HG03108 (cell line): ENCODE measurements at regions not wholly inside any gene's neighbourhood (a gene's known extent, or its start where the extent isn't known, plus 50 kb on each side); places are given as distances from the start of the nearest gene placed in this dataset.
"Not testable (repeated sequence)": the region's sequence is repeated elsewhere in the genome, so short reads cannot be mapped to it uniquely, and the experiment has no call there.

Source experiments
- ATAC-seq: cut with Tn5 transposase; IDR thresholded peaks from one replicate; pipeline ENCODE4 v1.9.1; 2021; ENCODE audit warnings: moderate library complexity; ENCODE audit not compliant: unreplicated experiment

DNA sequence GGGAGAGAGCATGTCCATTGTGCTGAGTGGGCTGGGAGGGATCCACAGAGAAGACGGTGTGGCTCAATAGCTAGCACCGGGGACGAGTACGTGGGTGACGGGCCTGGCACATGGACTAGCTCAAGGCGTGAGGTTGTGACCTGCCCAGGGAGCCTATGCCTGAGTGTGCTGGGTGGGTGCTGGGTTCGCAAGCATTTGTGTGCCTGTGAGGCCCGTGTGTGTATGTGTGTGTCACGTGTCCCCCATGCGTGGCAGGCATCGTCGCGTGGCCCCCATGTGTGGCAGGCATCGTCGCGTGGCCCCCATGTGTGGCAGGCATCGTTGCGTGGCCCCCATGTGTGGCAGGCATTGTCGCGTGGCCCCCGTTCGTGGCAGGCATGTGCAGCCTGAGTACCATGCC, 109.2 kb downstream of the TMEM121 start:
- ATAC-seq, result no peak

DNA sequence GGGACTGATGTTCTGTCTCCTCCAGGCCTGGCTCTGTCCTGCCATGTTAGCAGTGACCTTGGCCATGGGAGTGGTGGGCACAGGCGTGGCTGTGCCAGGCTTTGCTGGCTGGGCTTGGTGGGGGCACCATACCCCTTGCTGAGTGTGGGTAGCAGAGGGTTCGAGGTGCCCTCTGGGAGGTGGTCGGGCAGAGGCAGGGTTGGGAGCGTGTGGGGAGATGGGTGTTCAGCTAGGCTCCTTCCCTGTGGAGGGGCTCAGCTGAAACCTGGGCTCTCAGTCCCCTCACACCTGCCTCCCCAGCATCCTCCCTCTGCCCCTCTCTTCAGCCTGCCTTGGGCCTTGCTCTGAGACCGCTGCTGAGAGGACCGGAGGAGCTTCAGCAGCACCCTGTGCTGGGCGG, 109.6 kb downstream of the TMEM121 start:
- ATAC-seq, result not testable (repeated sequence)

DNA sequence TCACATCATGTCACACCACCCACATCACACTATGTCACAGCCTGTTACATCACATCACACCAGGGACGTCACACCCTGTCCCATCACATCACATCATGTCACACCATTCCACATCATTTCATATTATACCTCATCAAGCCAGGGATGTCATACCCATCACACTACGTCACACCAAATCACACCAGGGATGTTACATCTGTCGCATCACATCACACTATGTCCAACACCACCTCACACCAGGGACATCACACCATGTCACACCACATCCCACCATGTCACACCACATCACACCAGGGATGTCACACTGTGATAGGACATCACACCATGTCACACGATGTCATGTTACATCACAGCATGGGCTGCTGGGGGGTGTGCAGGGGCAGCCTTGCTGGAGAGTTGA, 110.6 kb downstream of the TMEM121 start:
- no peak for ATAC-seq

DNA sequence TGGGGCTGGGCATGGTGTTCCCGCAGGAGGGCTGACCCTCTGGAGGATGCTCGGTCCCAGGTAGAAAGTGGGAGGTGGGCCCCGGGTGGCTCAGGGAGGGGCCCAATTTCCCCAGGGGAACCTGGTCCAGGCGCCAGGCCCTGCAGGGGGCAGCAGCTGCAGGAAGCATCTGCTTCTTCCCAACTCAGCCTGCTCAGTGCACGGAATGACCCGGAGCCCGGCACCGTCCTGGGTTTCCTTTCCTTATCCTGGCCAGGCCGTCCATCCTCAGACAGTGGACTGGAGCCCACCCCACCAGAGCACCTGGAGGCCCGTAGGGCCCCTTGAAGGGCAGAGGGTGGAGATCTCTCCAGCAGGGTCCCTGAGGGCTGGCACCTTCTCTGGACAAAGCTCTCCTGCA, 111.0 kb downstream of the TMEM121 start:
- not testable (repeated sequence) for ATAC-seq

DNA sequence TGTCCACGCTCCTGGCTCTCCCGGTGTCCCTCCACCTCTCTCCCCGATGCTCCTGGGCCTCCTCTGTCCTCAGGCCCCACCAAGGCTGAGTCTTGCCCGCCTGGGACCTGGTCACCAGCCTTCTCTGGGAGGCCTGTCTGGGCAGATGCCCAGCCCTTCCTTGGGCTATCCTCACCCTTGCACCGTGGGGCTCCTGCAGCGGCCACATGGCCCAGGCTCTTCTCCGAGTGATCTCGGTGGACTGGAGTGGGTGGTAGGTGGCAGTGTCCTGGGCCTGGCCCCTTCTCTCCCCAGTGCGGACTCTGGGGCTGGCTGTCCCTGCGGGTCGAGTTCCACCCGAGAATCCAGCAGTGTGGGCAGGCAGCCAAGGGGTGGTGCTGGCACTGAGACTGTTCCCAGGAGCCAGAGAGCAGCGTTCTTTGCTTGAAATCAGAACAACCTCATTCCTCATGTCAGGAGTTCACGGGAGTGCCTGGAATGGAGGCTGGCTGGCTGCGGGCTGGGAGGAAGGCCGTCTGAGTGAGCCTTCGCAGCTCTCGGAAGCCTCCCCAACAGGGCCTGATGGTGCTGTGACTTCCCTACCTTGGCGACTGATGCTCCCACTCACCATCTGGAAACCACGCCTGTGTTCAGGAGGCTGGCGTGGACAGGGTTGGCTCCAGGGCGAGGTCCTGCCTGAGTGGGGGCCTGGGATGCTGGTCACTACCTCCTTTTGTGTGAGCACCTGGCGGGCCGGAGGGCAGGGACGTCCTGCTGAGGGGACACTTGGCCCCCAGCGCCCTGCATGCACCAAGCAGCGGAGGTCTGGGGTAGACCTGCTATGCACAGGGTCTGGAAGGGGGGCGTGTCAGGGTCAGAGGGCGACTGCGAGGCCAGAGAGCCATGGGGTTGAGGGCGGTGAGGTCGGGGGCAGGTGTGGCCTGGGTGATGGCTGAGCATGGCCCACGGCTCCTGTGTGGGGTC, 113.9 kb downstream of the TMEM121 start:
- not testable (repeated sequence) for ATAC-seq

DNA sequence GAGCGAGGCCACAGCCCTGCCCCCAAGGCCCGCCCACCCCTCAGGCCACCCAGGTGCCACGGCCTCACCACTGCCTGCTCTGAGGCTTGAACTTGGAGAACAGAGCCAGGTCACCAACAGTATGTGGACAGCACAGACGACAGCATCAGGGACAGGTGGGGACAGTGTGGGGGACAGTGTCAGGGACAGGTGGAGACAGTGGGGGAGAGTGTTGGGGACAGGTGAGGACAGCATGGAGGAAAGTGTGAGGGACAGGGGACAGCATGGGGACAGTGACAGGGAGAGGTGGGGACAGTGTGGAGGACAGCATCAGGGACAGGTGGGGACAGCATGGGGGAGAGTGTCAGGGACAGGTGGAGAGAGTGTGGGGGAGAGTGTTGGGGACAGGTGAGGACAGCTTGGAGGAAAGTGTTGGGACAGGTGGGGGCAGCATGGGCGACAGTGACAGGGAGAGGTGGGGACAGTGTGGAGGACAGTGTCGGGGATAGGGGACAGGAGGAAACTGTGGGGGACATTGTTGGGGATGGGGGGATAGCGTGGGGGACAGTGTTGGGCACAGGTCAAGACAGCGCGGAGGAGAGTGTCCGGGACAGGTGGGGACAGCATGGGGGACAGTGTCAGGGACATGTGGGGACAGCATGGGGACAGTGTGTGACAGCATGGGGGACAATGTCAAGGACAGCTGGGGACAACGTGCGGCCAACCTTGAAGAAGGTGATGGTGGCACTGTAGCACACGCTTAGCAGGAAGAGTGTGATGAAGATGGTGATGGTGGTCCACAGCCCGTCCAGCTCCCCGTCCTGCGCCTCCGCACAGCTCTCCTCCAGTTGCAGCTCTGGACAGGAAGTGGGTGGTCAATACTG, 114.9 kb downstream of the TMEM121 start:
- no peak for ATAC-seq

DNA sequence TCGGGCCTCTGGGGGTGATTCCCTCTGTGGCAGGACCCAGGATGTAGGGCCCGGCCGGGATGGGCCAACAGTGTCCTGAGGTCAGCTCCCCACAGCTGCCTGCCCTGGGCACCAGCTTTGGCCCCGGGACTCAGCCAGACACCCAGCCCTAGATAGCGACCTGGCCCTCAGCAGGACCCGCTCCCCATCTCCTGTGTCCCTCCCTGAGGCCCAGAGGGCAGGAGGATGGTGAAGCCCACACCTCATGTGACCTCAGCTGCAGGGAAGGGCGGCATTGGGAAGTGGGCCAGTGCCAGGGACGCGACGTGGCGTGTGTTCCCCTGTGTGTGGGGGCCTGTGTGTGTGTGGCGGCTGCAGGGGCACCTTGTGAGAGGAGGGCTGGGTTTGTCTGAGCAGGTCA, 115.6 kb downstream of the TMEM121 start:
- not testable (repeated sequence) for ATAC-seq

DNA sequence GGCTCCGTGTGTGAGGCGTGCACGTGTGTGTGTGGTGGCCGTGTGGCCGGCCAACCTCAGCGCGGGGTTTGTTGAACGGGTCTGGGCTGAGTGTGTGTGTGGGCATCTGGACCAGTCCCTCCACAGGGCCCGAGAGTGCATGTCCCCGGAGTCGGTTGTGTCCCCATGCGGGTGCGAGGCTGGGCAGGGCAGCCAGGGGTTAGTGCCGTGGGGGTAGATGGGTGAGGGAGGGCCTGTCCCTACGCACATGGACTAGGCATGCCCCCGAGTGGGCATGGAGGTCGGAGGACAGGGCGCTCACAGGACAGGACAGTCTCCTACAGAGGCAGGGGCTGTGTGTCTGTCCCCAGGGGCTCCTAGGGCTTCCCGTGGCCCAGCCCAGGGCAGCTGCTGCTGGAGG, 116.1 kb downstream of the TMEM121 start:
- not testable (repeated sequence) for ATAC-seq

DNA sequence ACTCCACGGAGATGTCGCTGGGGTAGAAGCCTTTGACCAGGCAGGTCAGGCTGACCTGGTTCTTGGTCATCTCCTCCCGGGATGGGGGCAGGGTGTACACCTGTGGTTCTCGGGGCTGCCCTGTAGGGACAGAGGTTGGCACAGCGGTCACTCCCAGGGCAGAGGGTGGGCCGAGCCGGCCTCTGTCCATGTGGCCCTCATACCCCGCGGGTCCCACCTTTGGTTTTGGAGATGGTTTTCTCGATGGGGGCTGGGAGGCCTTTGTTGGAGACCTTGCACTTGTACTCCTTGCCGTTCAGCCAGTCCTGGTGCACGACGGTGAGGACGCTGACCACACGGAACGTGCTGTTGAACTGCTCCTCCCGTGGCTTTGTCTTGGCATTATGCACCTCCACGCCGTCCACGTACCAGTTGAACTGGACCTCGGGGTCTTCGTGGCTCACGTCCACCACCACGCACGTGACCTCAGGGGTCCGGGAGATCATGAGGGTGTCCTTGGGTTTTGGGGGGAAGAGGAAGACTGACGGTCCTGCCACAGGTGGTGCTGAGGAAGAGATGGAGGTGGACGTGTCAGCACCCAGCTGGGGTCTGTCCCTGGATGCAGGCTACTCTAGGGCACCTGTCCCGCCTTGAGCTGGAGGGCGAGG, 117.1 kb downstream of the TMEM121 start:
- not testable (repeated sequence) for ATAC-seq

DNA sequence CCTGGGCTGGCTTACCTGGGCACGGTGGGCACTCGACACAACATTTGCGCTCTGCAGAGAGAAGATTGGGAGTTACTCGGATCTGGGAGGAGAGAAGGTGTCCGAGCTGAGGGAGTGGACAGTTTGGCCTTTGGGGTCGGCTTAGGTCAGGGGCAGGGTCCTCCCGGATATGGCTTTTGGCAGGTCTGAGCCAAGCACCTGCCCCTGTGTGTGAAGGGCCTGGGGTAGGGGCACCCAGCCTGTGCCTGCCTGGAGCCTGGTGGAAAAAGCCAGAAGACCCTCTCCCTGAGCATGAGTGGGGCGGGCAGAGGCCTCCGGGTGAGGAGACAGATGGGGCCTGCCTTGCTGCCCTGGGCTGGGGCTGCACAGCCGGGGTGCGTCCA, 117.7 kb downstream of the TMEM121 start:
- ATAC-seq, result not testable (repeated sequence)

DNA sequence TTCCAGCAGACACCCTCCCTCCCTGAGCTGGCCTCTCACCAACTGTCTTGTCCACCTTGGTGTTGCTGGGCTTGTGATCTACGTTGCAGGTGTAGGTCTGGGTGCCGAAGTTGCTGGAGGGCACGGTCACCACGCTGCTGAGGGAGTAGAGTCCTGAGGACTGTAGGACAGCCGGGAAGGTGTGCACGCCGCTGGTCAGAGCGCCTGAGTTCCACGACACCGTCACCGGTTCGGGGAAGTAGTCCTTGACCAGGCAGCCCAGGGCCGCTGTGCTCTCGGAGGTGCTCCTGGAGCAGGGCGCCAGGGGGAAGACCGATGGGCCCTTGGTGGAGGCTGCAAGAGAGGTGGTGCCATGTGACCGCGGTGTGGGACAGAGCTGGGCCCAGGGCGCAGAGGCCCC, 118.1 kb downstream of the TMEM121 start:
- not testable (repeated sequence) for ATAC-seq

DNA sequence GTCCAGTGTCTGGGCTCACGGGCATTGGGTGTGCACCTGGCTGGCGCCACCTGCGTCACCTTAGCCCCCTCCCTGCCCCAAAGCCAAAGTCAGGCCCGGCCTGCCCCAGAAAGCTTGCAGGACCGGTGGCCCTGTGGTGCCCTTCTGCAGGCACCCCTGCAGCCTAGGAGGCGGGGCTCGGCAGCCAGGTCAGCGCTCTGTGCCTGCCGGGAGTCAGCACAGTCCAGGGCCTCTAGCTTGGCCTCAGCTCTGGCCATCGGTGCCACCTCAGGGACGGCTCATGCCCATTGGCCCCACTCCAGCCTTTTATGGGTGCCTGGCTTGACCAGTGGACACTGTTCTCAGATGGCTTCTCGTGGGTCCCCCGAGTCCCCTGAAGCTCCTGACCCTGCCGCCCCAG, 118.5 kb downstream of the TMEM121 start:
- not testable (repeated sequence) for ATAC-seq

DNA sequence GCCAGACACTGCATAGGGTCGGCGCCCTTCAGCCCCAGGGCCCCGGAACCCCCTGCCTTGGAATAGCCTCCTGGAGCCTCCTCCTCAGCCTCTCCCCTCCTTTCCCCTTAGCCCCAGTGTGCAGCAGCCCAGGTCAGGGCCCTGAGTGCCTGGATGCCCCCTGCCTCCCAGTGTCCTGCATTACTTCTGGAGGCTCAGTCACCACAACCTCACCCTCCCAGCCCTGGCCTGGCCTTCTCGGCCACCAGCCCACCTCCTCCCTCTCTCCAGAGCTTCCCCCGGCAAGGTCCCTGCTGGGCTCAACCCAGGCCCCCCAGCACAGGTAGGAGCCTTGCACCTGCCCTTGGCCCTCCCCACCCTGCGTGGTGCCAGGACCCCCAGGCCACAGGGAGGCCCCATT, 119.0 kb downstream of the TMEM121 start:
- not testable (repeated sequence) for ATAC-seq

DNA sequence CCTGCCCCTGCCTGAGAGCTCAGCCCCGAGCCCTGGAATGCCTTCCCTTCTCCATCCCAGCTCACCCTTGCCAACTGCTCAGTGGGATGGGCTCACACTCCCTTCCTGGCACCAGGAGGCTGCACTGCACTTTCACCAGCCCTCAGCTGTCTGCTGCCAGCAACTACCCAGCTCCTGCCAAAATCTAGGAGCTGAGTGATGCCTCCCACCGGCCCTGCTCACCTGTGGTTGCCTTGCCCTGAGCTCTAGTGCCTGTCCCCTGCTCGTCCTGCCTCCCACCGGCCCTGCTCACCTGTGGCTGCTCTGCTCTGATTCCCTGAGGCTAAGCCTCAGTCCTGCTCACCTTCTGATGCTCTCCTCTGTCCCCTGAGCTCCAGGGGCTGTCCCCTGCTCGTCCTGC, 119.8 kb downstream of the TMEM121 start:
- ATAC-seq, result no peak

DNA sequence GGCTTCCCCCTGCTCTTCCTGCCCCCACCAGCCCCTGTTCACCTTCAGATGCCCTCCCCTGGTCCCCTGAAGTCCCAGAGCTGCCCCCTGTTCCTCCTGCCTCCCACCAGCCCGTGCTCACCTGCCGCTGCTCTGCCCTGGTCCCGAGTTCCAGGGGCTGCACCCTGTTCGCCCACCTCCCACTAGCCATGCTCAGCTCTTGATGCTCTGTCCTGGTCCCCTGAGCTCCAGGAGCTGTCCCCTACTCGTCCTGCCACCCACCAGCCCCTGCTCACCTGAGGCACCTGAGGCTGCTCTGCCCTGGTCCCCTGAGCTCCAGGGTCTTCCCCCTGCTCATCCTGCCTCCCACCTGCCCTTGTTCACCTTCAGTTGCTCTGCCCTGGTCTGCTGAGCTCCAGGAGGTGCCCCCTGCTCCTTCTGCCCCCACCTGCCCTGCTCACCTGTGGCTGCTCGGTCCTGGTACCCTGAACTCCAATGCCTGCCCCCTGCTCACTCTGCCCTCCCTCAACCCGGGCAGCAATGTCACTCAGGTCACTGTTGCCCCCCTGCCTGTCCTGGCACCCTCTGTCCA, 120.4 kb downstream of the TMEM121 start:
- ATAC-seq, result not testable (repeated sequence)

DNA sequence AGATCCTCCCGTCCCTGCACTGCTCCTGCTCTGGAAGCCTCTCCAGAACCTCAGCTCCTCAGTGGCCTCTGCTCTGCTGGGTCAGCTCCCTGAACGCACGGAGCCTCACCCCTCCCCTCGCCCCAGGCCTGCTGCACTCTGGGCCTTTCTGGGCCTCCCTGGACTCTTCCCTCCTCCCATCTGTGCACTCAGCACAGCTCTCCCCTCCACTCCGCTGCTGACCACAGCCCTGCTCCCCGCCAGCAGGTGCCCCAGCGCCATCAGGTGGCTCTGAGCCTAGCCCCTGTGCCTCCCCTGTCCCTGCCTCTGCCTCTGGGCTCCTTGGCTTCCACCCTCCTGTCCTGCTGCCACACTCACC, 121.0 kb downstream of the TMEM121 start:
- not testable (repeated sequence) for ATAC-seq

DNA sequence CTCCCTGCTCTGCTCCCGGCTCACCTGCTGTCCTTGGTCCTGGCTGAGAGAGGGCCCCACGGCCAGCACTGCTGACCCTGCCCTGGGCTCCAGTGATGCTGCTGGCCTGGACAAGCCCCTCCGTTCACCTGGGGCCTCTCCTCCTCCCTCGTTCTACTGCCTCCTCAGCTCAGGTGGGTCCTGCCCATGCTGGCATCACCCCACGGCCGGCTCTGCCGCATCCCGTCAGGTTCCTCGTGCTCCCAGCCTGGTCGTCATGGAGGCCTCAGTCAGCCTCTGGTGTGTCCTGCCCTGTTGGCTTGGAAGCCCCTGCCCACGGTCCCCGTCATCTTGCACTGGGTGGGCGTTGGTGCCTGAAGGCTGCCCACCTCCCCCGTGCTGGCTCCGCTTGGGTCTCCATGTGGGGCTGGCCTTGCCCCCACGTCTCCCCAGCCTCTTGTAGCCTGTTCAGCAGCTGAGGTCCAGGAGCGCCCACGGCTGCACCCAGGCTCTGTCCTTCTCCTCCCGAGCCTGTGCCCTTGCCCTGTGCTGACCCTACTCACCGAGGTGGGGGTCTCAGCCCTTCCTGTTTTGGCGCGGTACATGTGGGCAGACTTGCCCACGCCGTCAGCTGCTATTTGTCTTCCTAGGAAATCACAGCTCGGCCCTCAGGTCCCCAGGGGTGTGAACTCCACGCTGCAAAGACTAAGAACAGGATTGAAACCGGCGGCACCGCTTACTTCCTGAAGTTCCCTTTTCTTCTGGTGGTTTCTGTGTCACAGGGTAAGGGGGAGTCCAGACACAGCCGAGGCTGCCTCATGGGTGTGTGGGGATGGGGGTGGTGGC, 121.6 kb downstream of the TMEM121 start:
- ATAC-seq, result no peak

DNA sequence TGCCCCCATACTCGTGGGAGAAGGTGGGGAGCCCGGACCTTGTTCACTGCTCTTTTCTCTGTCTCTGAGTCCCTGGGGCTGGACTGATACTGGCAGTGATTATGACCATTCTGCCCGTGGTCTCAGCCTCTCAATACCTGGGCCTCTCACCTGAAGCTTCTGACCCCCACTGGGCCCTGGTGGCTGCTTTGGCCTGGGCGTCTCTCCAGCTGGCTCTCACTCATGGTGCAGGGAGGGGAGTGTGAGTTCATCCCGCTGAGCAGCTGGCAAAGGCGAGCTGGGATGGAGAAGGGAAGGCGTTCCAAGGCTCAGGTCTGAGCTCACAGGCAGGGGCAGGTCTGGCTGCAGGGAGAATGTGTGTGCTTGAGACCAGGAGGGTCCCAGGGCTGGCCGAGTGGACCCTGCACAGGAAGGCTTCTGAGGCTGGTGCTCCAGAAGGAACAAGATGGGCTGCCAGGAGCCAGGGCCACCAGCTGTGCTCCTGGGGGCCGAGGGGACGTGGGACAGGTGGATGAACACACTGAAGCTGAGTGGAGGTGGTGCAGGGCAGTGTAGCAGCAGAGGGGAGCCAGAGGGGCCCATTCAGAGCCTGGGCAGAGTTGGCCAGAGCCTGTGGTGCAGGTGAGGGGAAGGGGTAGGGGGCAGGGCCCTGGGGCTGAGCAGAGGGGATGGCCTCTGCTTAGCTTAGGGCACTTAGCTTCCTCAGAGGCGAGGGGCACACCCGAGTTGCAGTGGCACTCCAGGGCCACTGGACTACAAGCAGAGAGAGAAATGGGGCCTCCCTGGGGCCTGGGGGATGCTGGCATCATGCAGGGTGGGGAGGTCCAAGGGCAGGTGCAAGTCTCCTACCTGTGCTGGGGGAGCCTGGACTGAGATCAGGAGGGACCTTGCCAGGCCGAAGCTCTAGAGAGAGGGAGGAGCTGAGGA, 122.5 kb downstream of the TMEM121 start:
- not testable (repeated sequence) for ATAC-seq

DNA sequence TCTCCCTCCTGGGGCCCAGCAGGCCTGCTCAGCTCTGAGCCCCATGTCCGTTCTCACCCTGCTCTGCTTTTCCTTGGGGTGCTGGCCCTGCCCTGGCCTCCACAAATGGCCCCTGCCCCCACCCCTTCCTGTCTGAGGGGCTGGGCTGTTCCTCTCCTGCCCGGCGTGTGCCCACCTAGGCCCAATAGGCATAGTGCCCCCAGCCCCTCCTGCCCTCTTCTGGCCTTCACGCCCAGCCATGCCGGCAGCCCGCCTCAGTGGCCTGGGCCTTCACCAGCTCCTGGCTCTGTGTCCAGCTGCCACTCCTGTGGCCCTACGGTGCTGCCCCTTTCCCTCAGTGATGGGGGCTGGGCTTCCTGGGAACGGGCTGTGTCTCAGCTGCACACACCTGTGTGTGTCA, 125.9 kb downstream of the TMEM121 start:
- ATAC-seq, result not testable (repeated sequence)
